Skin of body (tissue), 1 donor: ENCODE measurements at regions not wholly inside any gene's neighbourhood (a gene's known extent, or its start where the extent isn't known, plus 50 kb on each side); places are given as distances from the start of the nearest gene placed in this dataset.
"Not testable (repeated sequence)": the region's sequence is repeated elsewhere in the genome, so short reads cannot be mapped to it uniquely, and the experiment has no call there.

Experiments used
- DNase-seq: peaks from one replicate; lab custom pipeline; 2025; lab: John Stamatoyannopoulos, UW

DNA sequence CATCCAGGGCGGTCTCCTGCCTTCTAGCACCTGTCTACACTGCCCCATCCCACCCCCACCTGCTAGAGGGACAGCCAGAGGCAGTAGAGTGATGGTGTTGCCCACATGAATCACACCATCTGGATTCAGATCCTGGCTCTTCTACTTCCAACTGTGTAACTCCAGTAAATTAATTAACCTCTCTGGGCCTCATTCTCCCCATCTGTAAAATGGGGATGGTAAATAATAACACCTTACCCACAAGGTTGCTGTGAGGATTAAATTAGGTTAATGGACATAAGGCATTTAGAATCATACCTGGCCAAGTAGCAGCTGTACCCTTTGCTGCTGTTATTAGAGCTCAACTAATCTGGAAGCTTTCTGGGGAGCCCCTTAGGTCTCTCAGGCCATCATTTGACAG, 149.6 kb upstream of the BCOR start:
- DNase-seq: no peak

DNA sequence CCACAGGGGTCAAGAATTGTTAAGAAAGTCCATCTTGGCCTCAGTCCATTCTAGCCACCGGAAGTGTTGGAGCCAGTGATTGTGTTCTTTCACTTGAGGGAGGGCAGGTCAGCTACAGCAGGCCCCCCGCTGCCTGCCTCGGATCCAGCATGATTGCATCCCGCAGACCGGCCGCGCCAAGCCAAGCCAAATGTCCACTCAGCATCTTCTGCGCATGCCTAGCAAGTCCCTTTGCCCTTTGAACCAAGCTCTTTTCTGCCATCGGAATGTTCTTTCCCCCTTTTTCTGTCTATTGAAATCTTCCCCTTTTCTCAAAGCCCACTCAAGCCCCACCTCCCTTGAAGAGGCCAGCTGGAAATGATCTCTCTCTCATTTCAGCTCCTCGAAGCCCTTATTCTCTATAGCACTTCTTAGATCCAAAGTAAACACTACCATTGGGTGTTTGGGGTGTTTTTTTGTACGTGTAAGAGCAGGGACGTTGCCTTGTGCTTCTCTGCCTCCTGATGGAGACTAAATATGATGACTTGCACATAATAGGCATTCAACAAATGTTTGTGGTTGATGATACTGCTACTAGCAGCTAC, 147.8 kb upstream of the BCOR start:
- DNase-seq: peak; percentile 60

DNA sequence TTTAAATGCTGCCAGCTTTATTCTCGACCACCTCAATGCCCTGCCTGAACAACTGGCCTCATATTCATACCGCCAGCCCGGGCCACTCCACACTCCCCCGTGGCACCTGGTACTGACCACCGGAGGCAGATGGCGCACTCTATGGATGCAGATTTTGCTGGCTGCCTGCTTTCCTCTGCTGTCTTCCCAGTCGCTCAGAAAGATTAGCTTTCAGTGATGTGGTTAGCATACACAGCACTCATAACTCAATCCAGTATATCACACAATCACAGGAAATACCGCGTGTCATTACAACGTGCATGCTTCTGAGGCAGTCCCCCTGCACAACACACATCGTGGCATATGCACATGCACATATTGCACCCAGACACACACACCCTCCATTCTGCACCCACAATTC, 147.2 kb upstream of the BCOR start:
- peak; percentile 65 for DNase-seq

DNA sequence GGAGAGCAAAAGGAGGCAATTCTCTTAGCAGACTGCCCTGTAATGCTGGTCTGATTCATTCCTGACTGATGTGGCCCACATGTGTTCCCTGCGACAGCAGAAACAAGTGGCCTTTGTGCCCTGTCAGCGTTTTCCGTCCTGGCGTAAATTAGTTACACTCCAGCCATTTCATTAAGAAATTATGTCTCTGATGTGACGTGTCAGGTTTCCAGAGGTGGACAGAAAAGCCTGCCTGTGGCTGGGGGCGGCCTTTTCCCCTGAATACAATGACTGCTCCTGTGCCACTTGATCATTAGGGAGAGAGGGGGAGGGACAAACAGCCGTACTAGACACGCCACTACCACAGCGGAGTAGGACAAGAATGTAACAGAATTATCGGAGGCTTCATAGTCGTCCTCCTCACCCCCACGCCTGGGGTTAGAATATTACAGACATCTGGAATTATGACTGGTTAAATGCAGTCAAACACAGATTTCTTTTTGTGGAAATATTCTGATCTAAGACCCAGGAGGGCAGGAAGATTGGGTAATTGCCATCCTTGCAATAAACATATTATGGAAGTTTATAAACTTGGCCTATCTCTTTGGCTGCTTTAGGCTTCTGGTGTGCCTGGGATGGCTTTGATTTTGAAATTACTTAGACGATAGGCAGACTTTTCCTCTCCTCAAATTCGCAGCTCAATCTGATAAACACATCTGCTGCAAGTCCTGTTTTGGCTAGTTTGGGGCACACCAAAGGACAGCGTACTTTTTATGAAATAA, 146.2 kb upstream of the BCOR start:
- DNase-seq: peak; percentile 38

DNA sequence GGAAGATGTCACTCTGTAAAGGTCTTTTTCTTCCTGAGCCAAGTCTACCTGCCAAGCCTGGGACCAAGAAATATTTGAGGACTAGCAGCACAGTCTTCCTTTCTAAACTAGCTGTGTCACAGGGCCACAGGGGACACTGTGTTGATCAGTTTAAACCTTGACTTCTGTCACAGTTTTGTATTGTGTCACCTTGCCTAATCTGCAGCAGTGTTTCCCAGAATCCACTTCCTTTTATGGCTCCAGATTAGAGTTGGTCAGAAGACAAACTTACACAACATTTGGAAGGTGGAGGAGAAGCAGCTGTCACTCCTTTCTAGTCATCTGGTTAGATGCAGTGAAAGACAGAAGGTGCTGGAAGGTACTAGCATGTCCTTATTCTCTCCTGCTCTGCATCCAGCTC, 143.1 kb upstream of the BCOR start:
- DNase-seq: no peak

DNA sequence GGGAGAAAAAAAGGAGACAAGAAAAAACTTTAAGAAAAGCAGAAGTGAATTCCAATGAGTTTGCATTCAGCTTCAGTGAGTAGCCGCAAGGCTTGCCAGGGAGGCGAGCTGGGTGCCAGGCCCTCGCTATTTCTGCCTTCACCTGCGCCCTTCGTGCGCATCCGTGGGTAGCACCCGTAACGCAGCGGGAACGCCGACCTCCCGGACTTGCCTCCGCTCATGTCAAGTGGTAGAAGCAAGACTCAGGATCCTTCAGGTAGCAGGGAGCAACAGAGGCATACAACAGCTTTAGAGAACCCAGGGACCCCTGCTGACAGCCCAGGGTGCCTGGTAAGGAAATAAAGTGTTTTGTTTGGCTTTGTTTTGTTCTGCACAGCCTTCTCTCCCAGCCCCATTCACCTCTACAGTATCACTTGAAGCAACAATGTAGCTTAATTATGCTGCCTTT, 140.0 kb upstream of the BCOR start:
- no peak for DNase-seq

DNA sequence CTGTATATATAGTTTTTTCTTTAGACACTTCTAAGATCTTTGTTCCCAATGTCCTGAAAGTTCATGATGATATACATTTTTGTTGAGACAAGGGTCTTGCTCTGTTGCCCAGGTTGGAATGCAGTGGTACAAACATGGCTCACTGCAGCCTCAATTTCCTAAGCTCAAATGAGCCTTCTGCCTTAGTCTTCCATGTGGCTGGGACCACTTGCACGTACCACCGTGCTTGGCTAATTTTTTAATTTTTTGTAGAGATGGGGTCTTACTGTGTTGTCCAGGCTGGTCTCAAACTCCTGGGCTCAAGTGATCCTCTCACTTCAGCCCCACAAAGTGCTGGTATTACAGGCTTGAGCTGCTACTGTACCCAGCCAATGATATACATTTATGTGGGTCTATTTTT, 132.9 kb upstream of the BCOR start:
- DNase-seq: no peak

DNA sequence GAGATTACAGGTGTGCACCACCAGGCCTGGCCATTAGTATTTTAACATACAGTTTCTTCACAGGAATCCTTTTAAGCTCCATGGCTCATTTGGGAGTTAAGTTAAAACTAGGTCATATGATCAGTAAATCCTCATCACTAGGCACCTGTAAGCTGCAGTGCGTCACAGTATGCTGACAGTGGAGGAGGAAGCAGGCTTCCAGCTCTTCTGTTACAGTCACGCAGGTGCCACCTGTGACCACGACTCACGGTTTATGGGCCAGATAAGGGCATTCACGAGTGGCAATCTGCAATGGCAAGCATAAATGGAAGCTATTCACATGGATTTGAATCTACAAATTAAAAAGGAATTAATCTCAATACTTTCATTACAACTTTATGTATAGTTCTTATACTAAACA, 129.4 kb upstream of the BCOR start:
- no peak for DNase-seq

DNA sequence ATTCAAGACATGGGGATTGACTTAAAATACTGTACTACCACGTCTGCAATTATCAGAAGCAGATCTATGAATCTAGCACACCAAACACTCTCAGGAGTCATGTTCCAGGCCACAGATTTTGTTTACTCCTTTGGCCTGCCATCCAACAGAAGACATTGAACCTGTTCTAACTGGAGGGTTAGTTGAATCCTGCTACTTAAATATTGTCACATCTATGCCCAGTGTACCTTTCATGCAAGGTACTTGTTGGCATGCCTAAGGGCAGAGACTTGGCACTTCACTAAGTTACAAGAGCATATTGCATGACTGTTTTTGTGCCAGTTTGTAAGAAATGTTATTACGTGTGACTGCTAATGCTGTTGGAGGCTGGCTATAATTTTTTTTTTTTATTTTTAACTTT, 126.9 kb upstream of the BCOR start:
- no peak for DNase-seq

DNA sequence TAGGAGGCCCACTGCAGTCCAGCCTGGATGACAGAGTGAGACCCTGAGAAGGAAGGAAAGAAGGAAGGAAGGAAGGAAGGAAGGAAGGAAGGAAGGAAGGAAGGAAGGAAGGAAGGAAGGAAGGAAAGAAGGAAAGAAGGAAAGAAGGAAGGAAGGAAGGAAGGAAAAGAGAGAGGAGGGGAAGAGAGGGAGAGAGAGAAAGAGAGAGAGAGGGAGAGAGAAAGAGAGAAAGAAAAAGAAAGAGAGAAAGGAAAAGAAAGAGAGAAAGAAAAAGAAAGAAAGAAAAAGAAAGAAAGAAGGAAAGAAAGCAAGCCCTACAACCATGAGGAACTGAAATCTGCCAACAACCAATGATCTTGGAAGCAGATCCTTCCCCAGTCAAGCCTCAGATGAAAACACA, 124.9 kb upstream of the BCOR start:
- DNase-seq: not testable (repeated sequence)

DNA sequence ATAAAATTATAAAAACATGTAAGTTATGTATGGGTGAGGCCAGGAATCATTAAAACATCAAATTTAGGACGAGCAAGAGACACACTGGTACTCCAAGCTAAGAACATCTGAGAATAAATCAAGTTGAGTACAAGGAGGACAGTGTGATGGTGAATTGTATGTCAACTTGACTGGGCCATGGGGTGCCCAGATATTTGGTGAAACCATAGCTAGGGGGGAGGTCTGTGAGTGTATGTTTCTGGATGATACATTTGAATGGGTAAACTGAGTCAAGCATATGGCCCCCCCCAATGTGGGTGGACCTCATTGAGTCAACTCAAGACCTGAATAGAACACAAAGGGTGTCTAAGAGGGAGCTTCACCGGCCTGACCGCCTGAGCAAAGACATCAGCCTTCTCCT, 115.3 kb upstream of the BCOR start:
- DNase-seq: no peak

DNA sequence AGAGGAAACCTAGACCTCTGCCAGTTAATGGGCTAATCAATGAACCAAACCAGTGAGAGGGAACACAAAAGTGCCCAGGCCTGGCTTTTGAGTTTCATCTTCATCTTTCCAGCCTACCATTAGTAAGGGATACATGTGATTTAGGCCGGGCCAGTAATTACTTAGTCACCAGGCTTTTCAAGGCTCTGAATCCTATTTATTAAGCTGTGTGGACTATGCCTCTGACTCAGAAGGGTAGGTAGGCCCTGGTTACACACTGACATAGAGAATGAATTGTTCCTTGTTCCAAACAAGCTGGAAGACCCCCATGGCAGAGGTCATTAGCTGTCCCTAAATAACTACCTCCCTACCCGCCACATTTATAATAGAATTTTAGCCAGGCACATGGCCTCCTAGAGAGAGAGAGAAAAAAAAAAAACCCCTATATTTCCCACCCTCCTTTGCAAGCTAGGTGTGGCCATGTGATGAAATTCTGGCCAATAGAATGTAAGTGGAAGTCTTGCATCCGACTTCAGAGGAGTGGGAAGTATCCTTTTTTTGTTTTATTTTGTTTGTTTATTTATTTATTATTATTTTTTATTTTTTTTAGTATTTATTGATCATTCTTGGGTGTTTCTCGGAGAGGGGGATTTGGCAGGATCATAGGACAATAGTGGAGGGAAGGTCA, 112.3 kb upstream of the BCOR start:
- no peak for DNase-seq

DNA sequence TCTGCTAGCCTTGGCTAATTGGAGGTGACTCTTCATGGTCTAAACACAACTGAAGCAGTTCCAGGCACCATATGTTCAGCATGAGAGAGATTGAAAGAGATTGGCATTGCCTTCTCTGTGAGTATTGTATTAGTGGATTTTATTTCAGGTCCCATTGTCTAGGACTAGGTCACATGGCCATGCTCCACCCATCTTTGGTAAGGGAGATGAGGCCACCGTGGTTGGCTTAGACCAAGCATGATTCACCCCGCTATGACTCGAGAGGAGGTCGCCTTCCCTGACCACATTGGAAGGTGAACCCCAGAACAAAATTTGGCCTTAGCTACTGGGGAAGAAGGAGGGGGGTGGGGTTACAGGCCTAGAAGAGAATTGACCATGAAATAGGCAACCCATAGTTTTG, 109.9 kb upstream of the BCOR start:
- DNase-seq: no peak

DNA sequence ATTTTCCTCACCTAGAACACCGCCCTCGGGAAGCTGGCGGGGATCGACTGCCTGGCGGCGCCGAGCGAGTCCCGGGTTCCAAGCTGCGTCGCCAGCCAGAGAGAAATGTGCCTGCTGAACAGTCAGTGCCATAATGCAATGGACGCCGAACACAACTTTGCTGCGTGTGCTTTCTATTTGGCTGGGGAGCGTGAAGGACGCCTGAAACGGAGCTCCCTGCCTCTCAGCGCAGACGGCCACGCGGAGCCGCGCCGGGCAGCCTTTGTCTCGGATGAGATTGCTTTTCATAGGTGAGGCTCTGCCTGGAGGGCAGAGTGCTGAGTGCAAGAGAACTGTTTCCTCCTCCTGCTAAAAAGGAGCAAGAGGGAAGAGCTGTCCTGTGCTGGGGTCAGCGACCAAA, 107.7 kb upstream of the BCOR start:
- no peak for DNase-seq

DNA sequence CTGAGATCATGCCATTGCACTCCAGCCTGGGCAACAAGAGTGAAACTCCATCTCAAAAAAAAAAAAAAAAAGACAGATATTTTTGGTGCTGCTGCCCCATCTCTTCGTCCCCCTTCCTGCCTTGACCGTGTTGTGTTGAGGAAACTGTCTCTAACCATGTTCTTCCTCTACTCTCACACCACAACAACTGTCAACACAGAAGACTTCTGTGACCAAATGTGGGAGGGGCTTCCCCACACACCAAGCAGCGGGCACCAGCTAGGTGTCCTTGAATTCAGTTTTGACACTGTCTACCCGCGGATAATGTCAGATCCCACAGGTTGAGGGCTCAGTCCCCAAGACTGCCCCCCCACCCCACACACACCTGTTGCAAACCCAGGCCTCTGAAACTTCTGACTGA, 104.7 kb upstream of the BCOR start:
- no peak for DNase-seq

DNA sequence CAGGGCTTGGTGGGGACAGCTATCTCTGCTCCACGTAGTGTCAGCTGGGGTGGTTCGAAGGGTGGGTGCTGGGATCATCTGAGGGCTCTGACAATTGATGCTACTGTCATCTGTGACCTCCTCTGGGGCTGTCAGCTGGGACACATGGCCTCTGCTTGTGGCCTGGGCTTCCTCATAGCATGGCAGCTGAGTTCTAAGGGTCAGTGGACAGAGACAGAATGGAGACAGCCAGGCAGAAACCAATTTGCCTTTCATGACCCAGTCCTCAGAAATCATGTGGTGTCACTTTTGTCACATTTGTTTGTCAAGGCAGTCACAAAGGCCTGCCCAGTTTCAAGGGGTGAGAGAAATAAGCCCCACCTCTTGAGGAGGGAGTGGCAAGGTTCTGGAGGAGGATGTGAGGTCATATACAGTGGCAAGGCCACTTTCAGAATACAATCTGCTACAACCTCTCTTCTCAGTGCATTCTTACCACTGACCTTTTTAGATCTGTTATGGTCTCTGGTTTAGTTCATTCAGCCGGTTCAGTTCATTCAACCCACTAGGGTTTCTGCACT, 103.6 kb upstream of the BCOR start:
- no peak for DNase-seq

DNA sequence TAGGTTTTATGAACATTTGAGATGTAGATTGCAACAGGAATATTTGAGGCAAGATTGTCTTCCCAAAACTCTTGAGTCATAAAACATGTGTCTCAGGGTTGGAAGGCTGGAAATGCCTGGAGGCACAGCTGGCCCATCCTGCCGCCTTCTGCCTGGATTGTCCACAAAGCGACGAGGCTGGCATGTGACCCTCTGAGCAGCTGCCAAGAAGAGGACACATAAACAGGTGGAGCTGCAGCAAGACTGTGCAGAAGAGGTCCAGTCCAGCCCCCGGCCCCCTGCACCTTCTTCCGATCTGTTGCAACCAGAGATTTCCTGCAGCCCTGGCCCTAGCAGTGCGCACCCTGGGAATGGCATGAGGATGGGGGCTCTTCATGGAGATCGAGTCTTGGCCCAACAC, 101.9 kb upstream of the BCOR start:
- no peak for DNase-seq

DNA sequence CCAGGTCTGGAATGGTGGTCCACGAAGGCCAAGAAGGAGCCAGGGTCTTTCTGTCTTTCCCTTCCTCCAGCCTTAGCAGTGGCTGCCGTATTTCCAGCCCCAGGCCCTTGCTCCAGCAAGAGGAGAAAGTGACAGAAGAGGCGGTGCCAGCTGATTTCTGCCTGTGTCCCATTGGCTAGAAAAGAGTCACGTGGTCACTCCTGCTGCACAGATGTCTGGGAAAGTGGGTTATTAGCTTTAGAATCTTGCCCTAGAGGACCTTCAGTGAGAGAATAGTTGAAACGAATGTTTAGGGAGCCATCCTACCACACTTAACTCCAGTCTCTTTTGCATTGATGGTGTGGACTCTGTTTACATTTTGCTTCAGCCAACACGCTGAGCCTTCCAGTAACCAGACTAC, 99.3 kb upstream of the BCOR start:
- DNase-seq: no peak

DNA sequence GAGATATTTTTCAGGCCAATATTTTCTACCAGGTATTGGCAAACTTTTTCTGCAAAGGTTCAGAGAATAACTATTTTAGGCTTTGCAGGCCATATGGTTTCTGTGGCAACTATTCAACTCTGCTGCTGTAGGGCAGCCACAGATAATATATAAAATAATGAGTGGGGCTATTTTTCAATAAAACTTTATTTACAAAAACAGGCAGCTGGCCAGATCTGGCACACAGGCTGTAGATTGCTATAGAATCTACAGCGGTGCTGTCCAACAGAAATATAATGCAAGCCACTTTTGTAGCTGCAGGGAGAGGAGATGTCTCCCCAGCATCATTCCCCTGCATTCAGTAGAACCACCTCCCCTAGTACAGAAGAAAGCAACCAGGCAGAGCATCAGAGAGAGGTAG, 97.6 kb upstream of the BCOR start:
- no peak for DNase-seq

DNA sequence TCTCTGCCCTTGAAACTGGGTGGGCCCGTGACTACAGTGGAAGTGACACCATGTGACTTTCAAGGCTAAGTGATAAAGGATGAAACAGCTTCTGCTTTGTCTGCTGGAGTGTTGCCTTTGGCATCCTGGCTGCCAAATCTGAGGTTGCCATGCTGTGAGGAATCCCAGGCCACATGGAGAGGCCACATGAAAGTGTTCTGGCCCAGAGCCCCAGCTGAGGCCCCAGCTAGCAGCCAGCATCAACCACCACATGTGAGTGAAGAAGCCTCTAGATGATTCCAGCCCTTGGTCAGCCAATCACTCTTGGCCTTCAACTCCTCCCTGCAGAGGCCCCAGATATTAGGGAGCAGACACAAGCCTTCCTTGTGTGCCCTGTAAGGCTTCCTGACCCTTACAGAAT, 94.4 kb upstream of the BCOR start:
- DNase-seq: no peak

DNA sequence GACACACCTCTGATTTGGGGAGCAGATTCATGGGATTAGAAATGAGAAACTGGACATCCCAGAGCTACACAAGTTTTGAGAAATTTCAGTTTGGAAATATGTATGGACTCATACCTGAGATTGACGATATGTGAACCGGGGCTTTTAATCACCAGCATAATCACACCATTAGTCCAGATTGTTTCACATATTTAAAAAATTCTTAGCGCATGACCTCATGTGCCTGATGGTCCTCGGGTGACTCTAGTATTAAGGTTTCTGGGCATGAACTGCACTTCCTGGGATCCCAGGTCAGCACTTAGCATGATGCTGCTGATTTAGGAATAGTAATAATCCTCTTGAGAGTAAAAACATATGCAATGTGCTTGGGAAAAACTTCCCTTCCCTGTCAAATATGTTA, 91.9 kb upstream of the BCOR start:
- DNase-seq: no peak

DNA sequence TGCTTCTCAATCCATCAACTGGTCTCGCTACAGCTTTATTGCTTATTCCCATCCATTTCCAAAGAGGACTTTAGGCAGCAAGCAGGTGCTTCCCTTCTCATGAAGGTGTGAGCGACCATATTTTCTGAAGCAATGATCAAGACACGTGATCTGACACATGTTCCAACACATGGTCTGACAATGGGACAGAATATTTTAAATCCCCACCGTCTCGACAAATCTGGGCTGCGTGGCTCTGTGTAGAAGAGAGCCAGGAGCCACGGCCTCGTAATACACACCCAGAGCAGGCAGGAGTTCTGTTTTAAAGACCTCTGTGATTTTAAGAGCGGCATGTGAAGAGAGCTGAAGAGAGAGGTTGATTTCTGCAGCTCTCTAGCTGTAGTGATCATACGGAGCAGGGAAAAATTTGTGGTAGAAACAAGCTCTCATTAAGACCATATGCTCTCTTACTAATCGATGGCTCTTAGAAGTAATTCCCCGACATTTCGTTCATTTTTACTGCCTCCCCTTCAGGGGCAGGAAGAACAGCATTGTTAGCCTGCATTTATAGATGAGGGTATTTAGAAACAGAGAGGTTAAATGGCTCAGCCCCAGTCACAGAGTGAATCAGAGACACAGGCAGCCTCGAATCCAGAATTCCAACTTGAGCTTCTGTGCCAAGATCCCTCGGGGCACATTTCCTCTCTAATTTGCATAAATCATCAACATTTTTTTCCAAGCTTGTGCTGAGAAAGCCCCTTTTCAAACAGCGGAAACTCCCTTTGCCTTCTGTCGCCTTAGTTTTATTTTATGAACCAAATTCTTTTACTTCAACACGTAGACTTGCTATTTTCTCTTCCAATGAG, 91.0 kb upstream of the BCOR start:
- DNase-seq: peak; percentile 58
